Endothelial cell of umbilical vein (primary cell): ENCODE measurements at regions not wholly inside any gene's neighbourhood (a gene's known extent, or its start where the extent isn't known, plus 50 kb on each side); places are given as distances from the start of the nearest gene placed in this dataset.

ENCODE experiments used
- BruUV-seq: library from RNA; stranded (reverse); fragments of 400-500 nt; replicated peaks from 2 replicates; lab custom pipeline; 2021; lab: Mats Ljungman, UMichigan
- CTCF ChIA-PET: fragments of 300-600, 350-600 bp; sonication (Branson Sonifier 250); formaldehyde crosslinking; loops from one replicate; lab custom pipeline; 2021; ENCODE audit warnings: antibody characterized with exemption, inconsistent platforms; lab: Charles Lee
- POLR2A ChIA-PET: fragments of 300-600, 350-600 bp; sonication (Branson Sonifier 250); formaldehyde crosslinking; loops from one replicate; lab custom pipeline; 2021; ENCODE audit warnings: antibody characterized with exemption, inconsistent platforms; lab: Charles Lee
- DNase-seq: peaks from one replicate; pipeline ENCODE4 v3.0.0-alpha.2; 2011; ENCODE audit warnings: low read depth, low spot score
- FAIRE-seq: peaks from 2 replicates; lab custom pipeline; 2011; peaks lifted over from hg19 to GRCh38; lab: Jason Lieb, UNC
- H2AFZ ChIP-seq: 2 replicates; pipeline ENCODE4 v1.6.0; 2012; ENCODE audit warnings: low read depth, low read length, control low read depth, inconsistent platforms
- H3K27ac ChIP-seq: 2 replicates; pipeline ENCODE4 v1.5.1; 2011; ENCODE audit warnings: low read depth, mild to moderate bottlenecking, control low read depth, low read length, moderate library complexity; ENCODE audit not compliant: insufficient read depth
- H3K27me3 ChIP-seq, 2 experiments: 2 replicates each; pipeline versions ENCODE4 v1.6.0 to v1.6.1; 2011; ENCODE audit warnings: low read length in 2 of 2, mixed read lengths in 1 of 2; ENCODE audit not compliant: control insufficient read depth in 2 of 2, insufficient read depth in 2 of 2
- H3K36me3 ChIP-seq, 2 experiments: 2 replicates in 1 of 2; 3 replicates in 1 of 2; pipeline ENCODE4 v1.5.1; 2011; ENCODE audit warnings: low read length in 2 of 2, mild to moderate bottlenecking in 1 of 2, moderate library complexity in 1 of 2; ENCODE audit not compliant: control insufficient read depth in 2 of 2, insufficient read depth in 2 of 2; ENCODE audit errors: extremely low read depth in 1 of 2
- H3K4me1 ChIP-seq: 3 replicates; pipeline ENCODE4 v1.5.1; 2011; ENCODE audit warnings: mild to moderate bottlenecking, low read length; ENCODE audit not compliant: control insufficient read depth, insufficient read depth; ENCODE audit errors: extremely low read depth
- H3K4me2 ChIP-seq: 2 replicates; pipeline ENCODE4 v1.6.1; 2011; ENCODE audit warnings: low read length, control low read depth, mixed read lengths; ENCODE audit not compliant: insufficient read depth
- H3K4me3 ChIP-seq, 3 experiments: fragments of 200-600 bp in 1 of 3; sonication (generic), shearing (Covaris generic) in 1 of 3; replicated peaks in 1 of 3; 2 replicates each; pipeline ENCODE4 v1.5.1; 2011 to 2016; ENCODE audit warnings: control low read depth in 3 of 3, low read length in 3 of 3, mild to moderate bottlenecking in 2 of 3, inconsistent platforms in 1 of 3, low read depth in 1 of 3, moderate library complexity in 1 of 3; ENCODE audit not compliant: insufficient read depth in 1 of 3
- H3K79me2 ChIP-seq: 2 replicates; pipeline ENCODE4 v1.6.0; 2012; ENCODE audit warnings: low read length, inconsistent platforms; ENCODE audit not compliant: control insufficient read depth, insufficient read depth
- H3K9ac ChIP-seq: replicated peaks from 2 replicates; pipeline ENCODE3; 2011; ENCODE audit warnings: low read length, control low read depth; ENCODE audit not compliant: insufficient read depth; ENCODE audit errors: extremely low read depth
- H3K9me1 ChIP-seq: replicated peaks from 3 replicates; pipeline ENCODE4 v1.6.0; 2011; ENCODE audit warnings: mild to moderate bottlenecking, low read length; ENCODE audit not compliant: control insufficient read depth, insufficient read depth; ENCODE audit errors: extremely low read depth
- H3K9me3 ChIP-seq: replicated peaks from 2 replicates; pipeline ENCODE4 v1.5.1; 2012; ENCODE audit warnings: low read length, inconsistent platforms; ENCODE audit not compliant: control insufficient read depth, insufficient read depth
- H4K20me1 ChIP-seq: replicated peaks from 2 replicates; pipeline ENCODE3; 2011; ENCODE audit warnings: mild to moderate bottlenecking, low read length; ENCODE audit not compliant: control insufficient read depth, insufficient read depth; ENCODE audit errors: extremely low read depth
- CTCF ChIP-seq, 2 donors: IDR thresholded peaks; 1 replicate in 1 of 2; 2 replicates in 1 of 2; pipeline ENCODE4 v1.5.1; 2011; ENCODE audit warnings: low read length in 2 of 2, mild to moderate bottlenecking in 2 of 2, moderate library complexity in 2 of 2, control low read depth in 1 of 2, inconsistent platforms in 1 of 2, low read depth in 1 of 2; ENCODE audit not compliant: insufficient read depth in 1 of 2; ENCODE audit errors: extremely low read depth in 1 of 2
- EZH2 ChIP-seq: IDR thresholded peaks from 2 replicates; pipeline ENCODE4 v1.6.1; 2012; ENCODE audit warnings: borderline replicate concordance, low read depth, mild to moderate bottlenecking, moderate library complexity, low read length, inconsistent platforms; ENCODE audit not compliant: severe bottlenecking
- FOS ChIP-seq: IDR thresholded peaks from 2 replicates; pipeline ENCODE4 v1.6.1; 2011; ENCODE audit warnings: mild to moderate bottlenecking, low read length, moderate library complexity, borderline replicate concordance; ENCODE audit not compliant: insufficient read depth
- GATA2 ChIP-seq: IDR thresholded peaks from 2 replicates; pipeline ENCODE4 v1.7.0; 2011; ENCODE audit warnings: low read depth, mild to moderate bottlenecking, moderate library complexity, mixed read lengths, low read length; ENCODE audit not compliant: insufficient read length, insufficient read depth
- JUN ChIP-seq: IDR thresholded peaks from 2 replicates; pipeline ENCODE4 v1.6.1; 2011; ENCODE audit warnings: borderline replicate concordance, low read depth; ENCODE audit not compliant: insufficient read length, insufficient read depth
- MYC ChIP-seq: IDR thresholded peaks from one replicate; pipeline ENCODE4 v1.6.1; 2011; ENCODE audit warnings: mild to moderate bottlenecking, low read depth, low read length
- POLR2A ChIP-seq: IDR thresholded peaks from 2 replicates; pipeline ENCODE4 v1.6.1; 2012; ENCODE audit warnings: low read depth, mild to moderate bottlenecking, control low read depth, low read length
- POLR2AphosphoS5 ChIP-seq: IDR thresholded peaks from 2 replicates; pipeline ENCODE4 v1.6.1; 2012; ENCODE audit warnings: low read depth, mild to moderate bottlenecking, control low read depth, low read length, moderate library complexity; ENCODE audit not compliant: insufficient read depth
- dilution Hi-C: fragments of 300-500 bp; cut with MboI; formaldehyde crosslinking; loops from one replicate; pipeline ENCODE4 v1.15.0; 2019; ENCODE audit warnings: low sequenced_read_pairs; ENCODE audit not compliant: extremely low pct_ligation_motif_present
- intact Hi-C: fragments of 100-400 bp; cut with micrococcal nuclease; formaldehyde crosslinking; loops from one replicate; pipeline ENCODE4 v1.10.0; 2022
- TF ChIP-seq, protein P1 (sequence below): IDR thresholded peaks from 2 replicates; pipeline ENCODE4 v1.6.1; 2011; ENCODE audit not compliant: insufficient read depth, insufficient read length

- no peak for FAIRE-seq
- no peaks in the 10 kb centered on the region for H3K36me3 ChIP-seq
- no peak overlapping the region for H2AFZ ChIP-seq
- H3K79me2 ChIP-seq, result no peaks in the 10 kb centered on the region
- POLR2A ChIA-PET, result no interaction called here
- no peak for DNase-seq
- dilution Hi-C loops (no loop called here), intact Hi-C loops (no loop called here)
- no peak overlapping the region for H3K4me3 ChIP-seq
- H3K9me1 ChIP-seq, result no peaks in the 10 kb centered on the region
- H3K27me3 ChIP-seq, result no peaks in the 10 kb centered on the region
- CTCF ChIA-PET, result interaction anchor here (1.2 to 2.0 kb wide), 5 partner anchors 12 to 208 kb away, joined by 3 to 6 read pairs (median 6); partner anchors contain the start of gene CDKN2B
- no peak overlapping the region for H3K9ac ChIP-seq
- no peak overlapping the region for H3K4me2 ChIP-seq
- no peaks in the 10 kb centered on the region for H4K20me1 ChIP-seq
- no peak for TF ChIP-seq CTCF (IDR thresholded peaks at IDR 0.05; ENCODE audit: extremely low read depth in 1 of 2, insufficient read depth in 1 of 2, low read depth in 1 of 2, low read length in 2 of 2)
- TF ChIP-seq POLR2A, result no peak
- TF ChIP-seq FOS, result no peak
- no peak for TF ChIP-seq GATA2
- TF ChIP-seq MYC, result no peak
- TF ChIP-seq JUN, result no peak
- TF ChIP-seq EZH2, result no peak
- TF ChIP-seq, protein P1, sequence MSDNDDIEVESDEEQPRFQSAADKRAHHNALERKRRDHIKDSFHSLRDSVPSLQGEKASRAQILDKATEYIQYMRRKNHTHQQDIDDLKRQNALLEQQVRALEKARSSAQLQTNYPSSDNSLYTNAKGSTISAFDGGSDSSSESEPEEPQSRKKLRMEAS, result no peak
- TF ChIP-seq POLR2AphosphoS5, result no peak
- peaks cover 15% of the 10 kb centered on the region for H3K4me1 ChIP-seq
- no TSS peak for BruUV-seq
- no peaks in the 10 kb centered on the region for H3K9me3 ChIP-seq
- H3K27ac ChIP-seq, result no peak overlapping the region
These were observed 207.6 kb upstream of the CDKN2B start for GRCh38 chr9:22216730-22217172.
